Ectodermal cell (in vitro differentiated cells): ENCODE measurements at regions not wholly inside any gene's neighbourhood (a gene's known extent, or its start where the extent isn't known, plus 50 kb on each side); places are given as distances from the start of the nearest gene placed in this dataset.

ENCODE experiments used
- H3K27ac ChIP-seq: 2 replicates; pipeline ENCODE4 v1.7.0; 2013; ENCODE audit warnings: mild to moderate bottlenecking, low read depth, low read length; ENCODE audit not compliant: insufficient read depth, poor library complexity, severe bottlenecking
- H3K27me3 ChIP-seq: 2 replicates; pipeline ENCODE4 v1.7.0; 2013; ENCODE audit warnings: mild to moderate bottlenecking, low read length; ENCODE audit not compliant: insufficient read depth, control insufficient read depth, poor library complexity, severe bottlenecking
- H3K36me3 ChIP-seq: one replicate; pipeline ENCODE4 v1.7.0; 2013; ENCODE audit warnings: low read length; ENCODE audit not compliant: control insufficient read depth, insufficient read depth
- H3K4me1 ChIP-seq: one replicate; pipeline ENCODE4 v1.7.0; 2013; ENCODE audit warnings: low read length; ENCODE audit not compliant: control insufficient read depth, insufficient read depth
- H3K4me3 ChIP-seq: 2 replicates; pipeline ENCODE4 v1.7.0; 2013; ENCODE audit warnings: low read depth, low read length, control low read depth; ENCODE audit not compliant: insufficient read depth
- H3K9me3 ChIP-seq: 2 replicates; pipeline ENCODE4 v1.7.0; 2013; ENCODE audit warnings: mild to moderate bottlenecking, low read length, moderate library complexity; ENCODE audit not compliant: control insufficient read depth
- WGBS, 2 experiments: methylation state at CpG; one replicate each; pipeline ENCODE4 v1.1.7; 2013; ENCODE audit warnings: missing lambda C conversion rate in 2 of 2; 5-methylcytosine and 5-hydroxymethylcytosine counted together

DNA sequence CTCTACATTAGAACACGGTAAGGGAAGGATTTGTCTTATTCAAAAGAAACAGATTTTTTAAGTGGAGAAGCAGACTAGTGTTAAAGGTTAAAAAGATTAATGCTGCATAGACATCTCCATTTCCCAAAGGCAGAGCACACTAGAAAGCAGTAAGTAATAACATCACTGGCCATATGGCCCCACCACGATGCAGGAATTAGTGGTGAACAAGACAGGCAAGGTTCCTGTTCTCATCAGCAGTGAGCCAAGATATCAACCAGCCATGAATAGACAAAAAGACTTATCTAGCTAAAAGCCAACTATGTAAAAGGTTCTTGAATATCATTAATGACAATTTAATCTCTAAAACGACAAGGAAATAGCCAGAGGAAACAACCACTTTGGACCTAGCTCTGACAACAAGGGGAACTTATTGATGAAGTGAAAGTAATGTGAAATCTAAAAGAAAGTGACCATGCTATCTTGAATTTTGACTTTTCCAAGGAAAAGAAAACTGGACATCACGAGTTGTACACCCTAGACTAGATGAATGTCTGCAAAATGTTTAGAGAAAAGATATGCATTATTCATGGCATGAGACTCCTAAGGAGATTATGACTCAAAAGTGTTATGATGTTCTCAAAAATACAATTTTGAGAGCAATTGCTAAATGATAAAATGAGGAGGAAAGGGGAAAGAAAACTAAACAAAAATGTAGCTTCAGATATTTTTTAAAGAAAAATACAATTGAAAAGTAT, 157.9 kb upstream of the STXBP5 start:
- no peaks in the 10 kb centered on the region for H3K36me3 ChIP-seq
- no peaks in the 10 kb centered on the region for H3K9me3 ChIP-seq
- no peak overlapping the region for H3K27ac ChIP-seq
- whole genome bisulfite sequencing, 2 experiments, result 92 to 98% methylated on average over 4 of the region's 4 CpGs
- no peak overlapping the region for H3K4me3 ChIP-seq
- H3K4me1 ChIP-seq, result no peaks in the 10 kb centered on the region
- H3K27me3 ChIP-seq, result no peaks in the 10 kb centered on the region

DNA sequence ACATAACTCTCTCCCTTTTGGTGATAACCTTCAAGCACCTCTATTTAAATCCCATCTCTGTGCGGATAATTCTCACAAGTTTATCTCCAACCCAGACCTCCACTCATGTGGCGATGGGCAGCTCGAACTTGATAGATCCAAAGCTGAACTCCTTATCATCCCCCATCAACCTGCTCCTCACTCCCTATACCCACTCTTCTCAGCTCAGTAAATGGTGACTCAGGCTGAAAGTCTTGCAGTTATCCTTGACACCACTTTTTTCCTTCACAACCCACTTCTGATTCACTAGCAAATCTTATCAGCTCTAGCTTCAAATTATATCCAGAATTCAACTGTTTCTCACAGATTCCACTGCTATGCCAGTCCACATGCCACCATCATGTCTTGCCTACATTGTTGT, 155.3 kb upstream of the STXBP5 start:
- no peak overlapping the region for H3K4me3 ChIP-seq
- H3K27me3 ChIP-seq, result no peaks in the 10 kb centered on the region
- H3K9me3 ChIP-seq, result no peaks in the 10 kb centered on the region
- H3K4me1 ChIP-seq, result no peaks in the 10 kb centered on the region
- H3K36me3 ChIP-seq, result no peaks in the 10 kb centered on the region
- H3K27ac ChIP-seq, result no peak overlapping the region
- WGBS, 2 experiments, result 95% methylated on average over 3 of the region's 3 CpGs

DNA sequence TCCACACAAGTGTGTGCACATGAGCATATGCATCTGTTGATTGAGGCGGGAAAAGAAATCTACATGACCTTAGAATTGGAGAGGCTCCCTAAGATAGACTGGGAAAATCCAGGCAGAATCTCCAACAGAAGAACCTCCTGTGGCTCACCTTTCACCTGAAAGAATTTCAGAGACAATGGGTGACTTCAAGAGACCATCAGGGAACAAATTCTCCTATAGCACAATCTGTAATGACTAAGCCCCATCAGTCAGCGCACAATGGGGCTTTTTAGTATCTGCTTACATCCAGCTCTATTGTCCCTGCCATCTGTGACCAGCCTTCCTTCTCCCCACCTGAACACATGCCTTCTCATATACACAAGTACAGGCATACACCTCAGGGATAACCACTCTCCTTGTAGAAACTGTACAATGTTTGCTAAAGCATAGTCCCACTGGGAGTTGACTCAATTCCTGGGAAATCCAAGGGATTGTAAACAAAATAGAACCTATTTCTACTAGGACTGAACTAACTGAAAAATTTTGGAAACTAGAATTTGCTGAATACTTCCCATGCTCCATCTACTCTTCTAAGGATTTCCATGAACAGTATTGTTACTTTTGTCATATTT, 150.8 kb upstream of the STXBP5 start:
- Histone ChIP-seq H3K27me3 (no peaks in the 10 kb centered on the region), H3K4me1 (no peaks in the 10 kb centered on the region), H3K4me3 (no peak overlapping the region), H3K27ac (no peak overlapping the region), H3K36me3 (no peaks in the 10 kb centered on the region), H3K9me3 (no peaks in the 10 kb centered on the region)
- 76 to 81% methylated on average over 2 of the region's 2 CpGs for WGBS, 2 experiments

DNA sequence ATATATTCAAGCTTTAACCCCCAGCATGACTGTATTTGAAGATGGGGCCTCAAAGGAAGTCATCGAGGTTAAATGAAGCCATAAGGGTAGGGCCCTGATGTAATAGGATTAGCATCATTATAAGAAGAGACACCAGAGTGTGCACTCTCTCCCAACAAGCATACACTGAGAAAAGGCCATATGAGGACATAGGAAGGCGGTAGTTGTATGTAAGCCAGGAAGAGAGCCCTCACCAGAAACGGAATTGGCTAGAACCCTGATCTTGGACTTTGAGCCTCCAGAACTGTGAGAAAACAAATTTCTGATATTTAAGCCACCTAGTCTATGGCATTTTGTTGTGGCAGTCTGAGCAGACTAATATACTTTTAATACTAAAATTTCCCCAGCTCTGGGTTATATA, 150.1 kb upstream of the STXBP5 start:
- Histone ChIP-seq H3K36me3 (no peaks in the 10 kb centered on the region), H3K27me3 (no peaks in the 10 kb centered on the region), H3K9me3 (no peaks in the 10 kb centered on the region), H3K4me3 (no peak overlapping the region), H3K4me1 (no peaks in the 10 kb centered on the region), H3K27ac (no peak overlapping the region)
- WGBS, 2 experiments, result 89 to 93% methylated on average over 3 of the region's 3 CpGs

DNA sequence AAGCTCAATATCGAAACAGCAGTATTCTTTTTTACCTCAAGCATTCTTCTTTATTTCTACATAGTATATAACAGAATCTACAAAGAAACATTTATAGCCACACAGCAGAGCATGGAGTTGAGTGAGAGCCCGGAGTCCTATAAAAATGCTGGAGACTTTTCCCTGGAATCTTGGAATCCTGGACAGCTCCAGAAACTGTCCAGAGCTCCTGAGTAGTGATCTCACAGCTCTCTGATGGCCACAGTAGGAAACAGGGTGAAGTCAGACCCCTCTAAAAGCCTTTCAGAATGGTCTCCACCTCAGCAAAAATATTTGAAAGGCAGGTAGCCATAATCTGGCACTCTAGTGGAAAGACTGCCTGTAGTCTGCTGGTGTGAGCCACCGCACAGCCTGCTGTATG, 149.3 kb upstream of the STXBP5 start:
- H3K36me3 ChIP-seq, result no peaks in the 10 kb centered on the region
- no peaks in the 10 kb centered on the region for H3K27me3 ChIP-seq
- H3K9me3 ChIP-seq, result no peaks in the 10 kb centered on the region
- H3K27ac ChIP-seq, result no peak overlapping the region
- WGBS, 2 experiments, result 95 to 98% methylated on average over 3 of the region's 3 CpGs
- no peaks in the 10 kb centered on the region for H3K4me1 ChIP-seq
- no peak overlapping the region for H3K4me3 ChIP-seq

DNA sequence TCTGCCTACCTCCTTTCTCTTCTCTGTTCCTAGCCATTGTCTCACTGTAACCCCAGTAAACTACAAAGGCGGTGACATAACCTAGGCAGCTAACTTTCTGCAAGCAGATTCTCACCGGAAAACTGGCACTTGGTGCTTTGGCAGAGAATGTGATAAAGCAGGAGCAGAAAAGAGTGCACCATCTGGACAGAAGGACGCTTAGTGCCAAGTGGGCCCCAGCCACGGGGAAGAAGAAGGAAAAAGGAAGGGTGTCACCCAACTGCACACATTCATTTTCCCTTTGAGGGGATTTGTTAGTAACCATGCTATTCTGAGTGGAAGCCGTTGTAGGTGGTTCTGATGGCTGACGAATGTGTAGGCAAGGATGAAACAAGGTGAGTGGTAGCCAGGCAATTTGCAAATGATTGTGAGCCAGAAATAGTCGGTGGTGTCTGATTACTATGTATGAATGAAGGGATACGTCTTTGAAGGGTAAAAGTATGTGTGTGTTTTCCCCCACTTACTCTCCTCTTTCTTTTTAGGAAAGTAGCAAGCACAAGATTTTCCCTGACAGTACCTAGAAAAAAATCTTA, 148.3 kb upstream of the STXBP5 start:
- no peaks in the 10 kb centered on the region for H3K27me3 ChIP-seq
- H3K36me3 ChIP-seq, result no peaks in the 10 kb centered on the region
- no peak overlapping the region for H3K4me3 ChIP-seq
- 90 to 91% methylated on average over 7 to 8 of the region's 8 CpGs for WGBS, 2 experiments
- H3K27ac ChIP-seq, result no peak overlapping the region
- H3K9me3 ChIP-seq, result no peaks in the 10 kb centered on the region
- H3K4me1 ChIP-seq, result no peaks in the 10 kb centered on the region

DNA sequence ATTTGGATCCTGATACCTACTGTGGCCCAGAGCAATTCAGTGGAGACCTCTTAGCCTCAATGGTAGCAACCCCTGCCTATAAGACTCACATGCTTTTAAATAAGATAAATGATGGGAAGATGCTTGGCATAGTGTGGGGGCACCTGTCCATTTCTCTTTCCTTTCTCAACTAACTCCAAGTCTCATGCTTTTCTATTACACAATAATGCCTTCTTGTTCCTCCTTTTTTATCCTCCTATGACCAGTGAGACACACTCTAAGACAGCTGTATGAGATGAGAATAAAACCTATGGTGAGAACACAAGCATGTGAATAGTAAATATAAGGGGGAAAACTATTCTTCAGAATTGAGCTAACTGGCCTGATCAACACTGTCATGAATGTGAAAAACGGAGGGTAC, 147.0 kb upstream of the STXBP5 start:
- Histone ChIP-seq H3K27ac (no peak overlapping the region), H3K36me3 (no peaks in the 10 kb centered on the region), H3K9me3 (no peaks in the 10 kb centered on the region), H3K27me3 (no peaks in the 10 kb centered on the region), H3K4me3 (no peak overlapping the region), H3K4me1 (no peaks in the 10 kb centered on the region)
- WGBS, 2 experiments, result 86% methylated on average over 1 of the region's 1 CpG; no CpG with 5 or more reads in 1 of the 2 experiments

DNA sequence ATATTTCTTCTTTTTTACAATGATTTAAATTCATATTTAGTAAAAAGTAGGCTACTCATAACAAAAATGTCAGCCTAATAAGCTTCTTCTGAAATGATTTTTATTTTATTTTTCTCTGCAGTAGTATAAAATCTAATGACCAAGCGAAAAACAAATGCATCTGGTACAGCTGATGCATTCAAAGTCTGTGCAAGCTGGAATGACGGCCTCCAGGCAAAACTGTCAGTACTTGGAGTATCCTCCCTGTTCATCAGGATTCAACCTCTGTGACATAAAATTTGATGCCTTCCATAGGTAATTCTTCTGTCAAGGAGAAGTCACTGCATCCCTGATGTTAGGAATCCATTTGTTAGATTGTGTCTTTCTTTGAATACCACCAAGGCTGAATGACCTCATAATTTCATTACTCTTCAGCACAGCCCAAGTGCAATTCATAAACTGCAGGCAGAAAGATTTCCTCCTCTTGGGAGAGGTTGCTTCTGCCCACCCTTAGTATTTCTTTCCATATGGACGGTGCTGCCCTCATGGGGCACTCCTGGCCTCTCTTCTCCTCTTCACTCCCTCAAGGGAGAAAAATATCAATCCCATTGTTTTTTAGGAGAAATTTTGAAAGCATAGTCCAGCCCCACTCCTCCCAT, 146.4 kb upstream of the STXBP5 start:
- no peaks in the 10 kb centered on the region for H3K4me1 ChIP-seq
- no peaks in the 10 kb centered on the region for H3K36me3 ChIP-seq
- no peak overlapping the region for H3K4me3 ChIP-seq
- H3K27ac ChIP-seq, result no peak overlapping the region
- H3K27me3 ChIP-seq, result no peaks in the 10 kb centered on the region
- 96 to 97% methylated on average over 3 of the region's 3 CpGs for WGBS, 2 experiments
- H3K9me3 ChIP-seq, result no peaks in the 10 kb centered on the region

DNA sequence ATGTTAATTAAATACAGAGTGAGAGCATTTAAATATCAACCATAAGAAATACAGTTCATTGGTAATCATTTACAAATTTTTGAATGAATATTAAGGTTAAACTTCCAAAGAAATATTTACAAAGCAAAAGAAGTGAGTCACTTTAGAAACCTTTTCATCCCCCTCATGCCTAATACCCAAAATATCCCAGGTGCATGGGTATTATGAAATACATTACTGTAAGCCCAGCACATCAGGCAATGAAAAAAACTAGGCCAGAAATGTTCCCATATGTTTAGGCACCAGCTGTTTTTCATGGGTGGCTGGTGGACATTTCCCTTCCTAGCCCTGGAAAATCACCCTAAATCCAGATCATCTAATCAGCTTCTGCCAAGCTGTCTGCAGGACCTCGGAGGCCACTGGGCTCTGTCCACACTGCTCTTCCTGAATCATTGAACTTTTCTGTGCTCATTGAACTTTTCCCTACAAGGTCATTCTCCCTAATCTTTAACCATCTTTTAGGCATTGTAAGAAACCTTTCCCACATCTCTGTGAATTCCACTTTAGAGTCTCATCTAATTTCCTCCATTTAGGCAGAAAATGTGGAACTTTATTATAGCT, 145.3 kb upstream of the STXBP5 start:
- no peak overlapping the region for H3K4me3 ChIP-seq
- H3K9me3 ChIP-seq, result no peaks in the 10 kb centered on the region
- no peaks in the 10 kb centered on the region for H3K36me3 ChIP-seq
- WGBS, 2 experiments, result 88 to 90% methylated on average over 1 of the region's 1 CpG
- H3K27me3 ChIP-seq, result no peaks in the 10 kb centered on the region
- H3K27ac ChIP-seq, result no peak overlapping the region
- no peaks in the 10 kb centered on the region for H3K4me1 ChIP-seq

DNA sequence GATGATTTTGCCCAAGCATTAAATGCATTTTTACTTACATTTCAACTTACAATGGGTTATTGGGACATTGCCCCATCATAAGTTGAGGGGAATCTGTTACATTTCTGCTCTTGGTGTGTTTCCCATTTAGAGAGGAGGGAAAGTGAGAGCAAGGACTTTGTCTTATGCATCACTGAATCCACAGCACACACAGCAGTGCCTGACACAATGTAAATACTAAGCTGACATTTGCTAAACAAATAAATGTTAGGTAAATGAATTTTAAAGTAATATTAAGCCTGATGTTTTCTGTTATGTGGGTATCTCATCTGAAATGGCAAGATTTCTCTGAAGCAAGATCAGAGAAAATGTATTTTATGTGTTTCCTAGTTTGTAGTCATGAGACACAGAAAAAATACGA, 143.6 kb upstream of the STXBP5 start:
- Histone ChIP-seq H3K36me3 (no peaks in the 10 kb centered on the region), H3K4me1 (no peaks in the 10 kb centered on the region), H3K9me3 (no peaks in the 10 kb centered on the region), H3K27me3 (no peaks in the 10 kb centered on the region), H3K4me3 (no peak overlapping the region), H3K27ac (no peak overlapping the region)
- WGBS, 2 experiments, result no CpG with 5 or more reads among the region's 1 CpG
